ENCODE measurements at regions not wholly inside any gene's neighbourhood (a gene's known extent, or its start where the extent isn't known, plus 50 kb on each side); places are given as distances from the start of the nearest gene placed in this dataset.

GRCh38 chr5:148924817-148925216, 98.4 kb downstream of the ADRB2 start:
- TF ChIP-seq, protein P1, sequence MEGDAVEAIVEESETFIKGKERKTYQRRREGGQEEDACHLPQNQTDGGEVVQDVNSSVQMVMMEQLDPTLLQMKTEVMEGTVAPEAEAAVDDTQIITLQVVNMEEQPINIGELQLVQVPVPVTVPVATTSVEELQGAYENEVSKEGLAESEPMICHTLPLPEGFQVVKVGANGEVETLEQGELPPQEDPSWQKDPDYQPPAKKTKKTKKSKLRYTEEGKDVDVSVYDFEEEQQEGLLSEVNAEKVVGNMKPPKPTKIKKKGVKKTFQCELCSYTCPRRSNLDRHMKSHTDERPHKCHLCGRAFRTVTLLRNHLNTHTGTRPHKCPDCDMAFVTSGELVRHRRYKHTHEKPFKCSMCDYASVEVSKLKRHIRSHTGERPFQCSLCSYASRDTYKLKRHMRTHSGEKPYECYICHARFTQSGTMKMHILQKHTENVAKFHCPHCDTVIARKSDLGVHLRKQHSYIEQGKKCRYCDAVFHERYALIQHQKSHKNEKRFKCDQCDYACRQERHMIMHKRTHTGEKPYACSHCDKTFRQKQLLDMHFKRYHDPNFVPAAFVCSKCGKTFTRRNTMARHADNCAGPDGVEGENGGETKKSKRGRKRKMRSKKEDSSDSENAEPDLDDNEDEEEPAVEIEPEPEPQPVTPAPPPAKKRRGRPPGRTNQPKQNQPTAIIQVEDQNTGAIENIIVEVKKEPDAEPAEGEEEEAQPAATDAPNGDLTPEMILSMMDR (IDR thresholded peaks at IDR 0.05), result no peak
- TF ChIP-seq POLR2AphosphoS5 (IDR thresholded peaks at IDR 0.05) (peak in 1 of 3 donors; percentile 17), POLR2A (IDR thresholded peaks at IDR 0.05) (no peak)
